Peyer's patch (tissue), 4 donors: ENCODE measurements at regions not wholly inside any gene's neighbourhood (a gene's known extent, or its start where the extent isn't known, plus 50 kb on each side); places are given as distances from the start of the nearest gene placed in this dataset.
A peak's percentile ranks its signal among the peaks of the same experiment; 100 is the strongest.

Source experiments
- DNase-seq, 3 donors: peaks; one replicate each; pipeline ENCODE4 v3.0.0-alpha.2; 2017 to 2019
- H3K27ac ChIP-seq, 4 donors: fragments of 200-600 bp; sonication (generic); one replicate each; pipeline ENCODE4 v1.5.1; 2016 to 2019
- H3K27me3 ChIP-seq, 2 donors: fragments of 200-600 bp; sonication (generic); one replicate each; pipeline ENCODE4 v1.5.1; 2019
- H3K36me3 ChIP-seq, 3 donors: fragments of 200-600 bp; sonication (generic); one replicate each; pipeline ENCODE4 v1.5.1; 2016 to 2019
- H3K4me1 ChIP-seq, 4 donors: fragments of 200-600 bp; sonication (generic); one replicate each; pipeline ENCODE4 v1.5.1; 2016 to 2019
- H3K4me3 ChIP-seq, 4 donors: fragments of 200-600 bp; sonication (generic); 1 replicate in 3 of 4; 2 replicates in 1 of 4; pipeline ENCODE4 v1.5.1; 2016 to 2019; ENCODE audit warnings: mild to moderate bottlenecking in 1 of 4
- H3K9me3 ChIP-seq, 4 donors: fragments of 200-600 bp; sonication (generic); one replicate each; pipeline ENCODE4 v1.5.1; 2016 to 2019; ENCODE audit warnings: mild to moderate bottlenecking in 1 of 4
- POLR2A ChIP-seq, 2 donors: fragments of 450-650 bp; IDR thresholded peaks; one replicate each; pipeline ENCODE4 v1.5.1; 2017; ENCODE audit warnings: antibody characterized with exemption in 2 of 2, mild to moderate bottlenecking in 2 of 2, moderate library complexity in 2 of 2
- TF ChIP-seq, protein P1 (sequence below), 6 experiments: fragments of 450-650 bp in 4 of 6; fragments of 200-600 bp in 2 of 6; sonication (generic) in 1 of 6; IDR thresholded peaks; one replicate each; pipeline ENCODE4 v1.5.1; 2017 to 2019; ENCODE audit warnings: antibody characterized with exemption in 6 of 6, mild to moderate bottlenecking in 3 of 6, moderate library complexity in 1 of 6

GRCh38 chr20:39775110-39775509, 813.0 kb downstream of the DHX35 start:
- H3K4me1 ChIP-seq: no peaks in the 10 kb centered on the region
- H3K36me3 ChIP-seq: no peaks in the 10 kb centered on the region
- no peaks in the 10 kb centered on the region for H3K27me3 ChIP-seq
- no peaks in the 10 kb centered on the region for H3K9me3 ChIP-seq
- no peak overlapping the region for H3K4me3 ChIP-seq
- peak in 2 of 3 donors; percentile 20 to 51 for DNase-seq
- TF ChIP-seq, protein P1, sequence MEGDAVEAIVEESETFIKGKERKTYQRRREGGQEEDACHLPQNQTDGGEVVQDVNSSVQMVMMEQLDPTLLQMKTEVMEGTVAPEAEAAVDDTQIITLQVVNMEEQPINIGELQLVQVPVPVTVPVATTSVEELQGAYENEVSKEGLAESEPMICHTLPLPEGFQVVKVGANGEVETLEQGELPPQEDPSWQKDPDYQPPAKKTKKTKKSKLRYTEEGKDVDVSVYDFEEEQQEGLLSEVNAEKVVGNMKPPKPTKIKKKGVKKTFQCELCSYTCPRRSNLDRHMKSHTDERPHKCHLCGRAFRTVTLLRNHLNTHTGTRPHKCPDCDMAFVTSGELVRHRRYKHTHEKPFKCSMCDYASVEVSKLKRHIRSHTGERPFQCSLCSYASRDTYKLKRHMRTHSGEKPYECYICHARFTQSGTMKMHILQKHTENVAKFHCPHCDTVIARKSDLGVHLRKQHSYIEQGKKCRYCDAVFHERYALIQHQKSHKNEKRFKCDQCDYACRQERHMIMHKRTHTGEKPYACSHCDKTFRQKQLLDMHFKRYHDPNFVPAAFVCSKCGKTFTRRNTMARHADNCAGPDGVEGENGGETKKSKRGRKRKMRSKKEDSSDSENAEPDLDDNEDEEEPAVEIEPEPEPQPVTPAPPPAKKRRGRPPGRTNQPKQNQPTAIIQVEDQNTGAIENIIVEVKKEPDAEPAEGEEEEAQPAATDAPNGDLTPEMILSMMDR (IDR thresholded peaks at IDR 0.05): no peak
- TF ChIP-seq POLR2A (IDR thresholded peaks at IDR 0.05): no peak
- H3K27ac ChIP-seq: no peak overlapping the region

- H3K4me3 ChIP-seq: no peak overlapping the region
- H3K27me3 ChIP-seq: no peaks in the 10 kb centered on the region
- no peaks in the 10 kb centered on the region for H3K9me3 ChIP-seq
- no peak overlapping the region for H3K27ac ChIP-seq
- TF ChIP-seq POLR2A (IDR thresholded peaks at IDR 0.05): no peak
- no peak for DNase-seq
- H3K4me1 ChIP-seq: no peaks in the 10 kb centered on the region
- no peaks in the 10 kb centered on the region for H3K36me3 ChIP-seq
Observed at GRCh38 chr20:39773380-39774000, 811.3 kb downstream of the DHX35 start.

GRCh38 chr20:39767352-39767751, 805.2 kb downstream of the DHX35 start:
- Histone ChIP-seq H3K4me1 (no peaks in the 10 kb centered on the region), H3K4me3 (no peak overlapping the region), H3K27me3 (no peaks in the 10 kb centered on the region), H3K9me3 (no peaks in the 10 kb centered on the region), H3K27ac (no peak overlapping the region), H3K36me3 (no peaks in the 10 kb centered on the region)
- no peak for DNase-seq
- TF ChIP-seq, protein P1 (IDR thresholded peaks at IDR 0.05): no peak
- TF ChIP-seq POLR2A (IDR thresholded peaks at IDR 0.05): no peak

DNA sequence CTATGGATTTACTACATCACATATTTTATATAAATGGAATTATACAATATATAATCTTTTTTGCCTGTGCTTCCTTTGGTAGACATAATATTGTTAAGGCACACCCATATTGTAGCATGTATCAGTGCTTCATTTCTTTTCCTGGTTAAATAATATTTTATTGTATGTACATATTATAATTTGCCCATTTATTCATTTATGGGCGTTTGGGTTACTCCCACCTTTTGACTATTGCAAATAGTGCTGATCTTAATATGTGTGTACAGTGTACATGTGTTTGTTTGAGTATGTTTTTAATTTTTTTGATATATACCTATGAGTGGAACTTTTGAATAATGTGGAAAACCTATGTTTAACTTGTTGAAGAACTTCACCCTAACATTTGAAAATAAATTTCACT, 804.2 kb downstream of the DHX35 start:
- Histone ChIP-seq H3K27me3 (no peaks in the 10 kb centered on the region), H3K4me3 (no peak overlapping the region), H3K4me1 (no peaks in the 10 kb centered on the region), H3K9me3 (no peaks in the 10 kb centered on the region), H3K27ac (no peak overlapping the region), H3K36me3 (no peaks in the 10 kb centered on the region)
- TF ChIP-seq, protein P1 (IDR thresholded peaks at IDR 0.05): no peak
- TF ChIP-seq POLR2A (IDR thresholded peaks at IDR 0.05): no peak
- DNase-seq: no peak

DNA sequence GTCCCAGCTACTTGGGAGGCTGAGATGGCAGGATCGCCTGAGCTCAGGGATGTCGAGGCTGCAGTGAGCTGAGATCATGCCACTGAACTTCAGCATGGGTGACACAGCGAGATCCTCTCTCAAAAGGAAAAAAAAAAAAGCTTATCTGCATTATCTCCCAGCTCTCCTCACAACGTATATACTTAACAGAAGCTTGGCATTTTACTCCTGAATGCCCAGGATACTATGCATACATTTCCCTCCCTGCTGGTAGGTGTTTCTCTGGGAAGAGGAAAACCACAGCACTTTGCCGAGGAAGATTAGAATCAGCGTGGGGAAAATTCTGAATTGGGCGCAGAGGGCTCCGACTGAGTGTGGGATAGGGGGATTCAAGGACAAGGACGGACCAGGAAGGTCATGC, 800.6 kb downstream of the DHX35 start:
- no peaks in the 10 kb centered on the region for H3K36me3 ChIP-seq
- no peaks in the 10 kb centered on the region for H3K9me3 ChIP-seq
- no peak overlapping the region for H3K27ac ChIP-seq
- no peak for DNase-seq
- TF ChIP-seq POLR2A (IDR thresholded peaks at IDR 0.05): no peak
- TF ChIP-seq, protein P1 (IDR thresholded peaks at IDR 0.05): no peak
- no peak overlapping the region for H3K4me3 ChIP-seq
- no peaks in the 10 kb centered on the region for H3K27me3 ChIP-seq
- no peaks in the 10 kb centered on the region for H3K4me1 ChIP-seq

GRCh38 chr20:39758876-39759275, 796.7 kb downstream of the DHX35 start:
- Histone ChIP-seq H3K36me3 (no peaks in the 10 kb centered on the region), H3K27ac (no peak overlapping the region), H3K27me3 (no peaks in the 10 kb centered on the region), H3K4me1 (no peaks in the 10 kb centered on the region), H3K9me3 (no peaks in the 10 kb centered on the region), H3K4me3 (no peak overlapping the region)
- TF ChIP-seq, protein P1 (IDR thresholded peaks at IDR 0.05): no peak
- TF ChIP-seq POLR2A (IDR thresholded peaks at IDR 0.05): no peak
- no peak for DNase-seq
